ENCODE measurements at regions not wholly inside any gene's neighbourhood (a gene's known extent, or its start where the extent isn't known, plus 50 kb on each side); places are given as distances from the start of the nearest gene placed in this dataset.

DNA sequence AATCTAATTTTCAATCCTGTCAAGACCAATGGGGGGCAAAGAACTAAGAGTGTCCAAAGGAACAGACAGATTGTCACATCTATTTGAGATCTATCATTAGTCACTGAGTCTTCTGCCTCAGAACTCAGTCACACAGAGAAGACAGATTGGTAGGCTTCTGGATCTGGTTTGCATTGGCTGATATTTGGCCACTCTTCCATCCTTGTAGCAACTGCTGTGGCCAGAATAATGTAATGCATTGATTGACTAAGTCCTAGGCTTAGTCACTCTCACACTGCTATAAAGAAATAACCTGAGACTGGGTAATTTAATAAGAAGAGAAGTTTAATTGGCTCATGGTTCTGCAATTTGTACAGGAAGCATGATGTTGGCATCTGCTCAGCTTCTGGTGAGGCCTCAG lies 458.5 kb downstream of the ACTL7B start:
- H3K27me3 ChIP-seq, result peaks cover 4% of the 10 kb centered on the region
- no peak for TF ChIP-seq POLR2A (IDR thresholded peaks at IDR 0.05)
- TF ChIP-seq, protein P1, sequence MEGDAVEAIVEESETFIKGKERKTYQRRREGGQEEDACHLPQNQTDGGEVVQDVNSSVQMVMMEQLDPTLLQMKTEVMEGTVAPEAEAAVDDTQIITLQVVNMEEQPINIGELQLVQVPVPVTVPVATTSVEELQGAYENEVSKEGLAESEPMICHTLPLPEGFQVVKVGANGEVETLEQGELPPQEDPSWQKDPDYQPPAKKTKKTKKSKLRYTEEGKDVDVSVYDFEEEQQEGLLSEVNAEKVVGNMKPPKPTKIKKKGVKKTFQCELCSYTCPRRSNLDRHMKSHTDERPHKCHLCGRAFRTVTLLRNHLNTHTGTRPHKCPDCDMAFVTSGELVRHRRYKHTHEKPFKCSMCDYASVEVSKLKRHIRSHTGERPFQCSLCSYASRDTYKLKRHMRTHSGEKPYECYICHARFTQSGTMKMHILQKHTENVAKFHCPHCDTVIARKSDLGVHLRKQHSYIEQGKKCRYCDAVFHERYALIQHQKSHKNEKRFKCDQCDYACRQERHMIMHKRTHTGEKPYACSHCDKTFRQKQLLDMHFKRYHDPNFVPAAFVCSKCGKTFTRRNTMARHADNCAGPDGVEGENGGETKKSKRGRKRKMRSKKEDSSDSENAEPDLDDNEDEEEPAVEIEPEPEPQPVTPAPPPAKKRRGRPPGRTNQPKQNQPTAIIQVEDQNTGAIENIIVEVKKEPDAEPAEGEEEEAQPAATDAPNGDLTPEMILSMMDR (IDR thresholded peaks at IDR 0.05), result no peak
- no peak overlapping the region for H3K27ac ChIP-seq
- H3K4me3 ChIP-seq, result no peak overlapping the region
- no peaks in the 10 kb centered on the region for H3K4me1 ChIP-seq (replicated peaks in 1 of 2)
- no peaks in the 10 kb centered on the region for H3K36me3 ChIP-seq (replicated peaks in 1 of 2)
- intact Hi-C loops (cut with DNase I), result no loop called here
- H3K9me3 ChIP-seq (replicated peaks in 1 of 3), result no peaks in the 10 kb centered on the region
- no peak for DNase-seq

DNA sequence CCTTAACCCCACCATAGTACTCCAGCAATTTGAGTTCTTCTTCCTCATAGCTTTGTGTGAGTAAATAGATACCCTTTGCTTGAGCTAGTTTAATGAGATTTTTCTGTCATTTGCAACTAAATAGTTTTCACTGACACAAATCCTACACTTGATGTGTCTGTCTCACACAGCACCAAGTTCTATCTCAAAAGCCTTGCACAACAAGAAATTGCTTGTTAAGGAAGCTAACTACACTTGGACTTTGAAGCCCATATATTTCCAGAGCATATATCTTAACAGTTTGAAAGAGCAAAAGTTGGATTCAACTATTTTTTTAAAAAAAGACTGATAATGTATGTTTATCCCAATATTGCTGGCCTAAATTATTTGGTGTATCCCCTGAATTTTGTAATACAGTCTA lies 459.2 kb downstream of the ACTL7B start:
- H3K36me3 ChIP-seq (replicated peaks in 1 of 2), result no peaks in the 10 kb centered on the region
- no peaks in the 10 kb centered on the region for H3K9me3 ChIP-seq (replicated peaks in 1 of 3)
- no peaks in the 10 kb centered on the region for H3K4me1 ChIP-seq (replicated peaks in 1 of 2)
- no peak overlapping the region for H3K4me3 ChIP-seq
- DNase-seq, result no peak
- no peak overlapping the region for H3K27ac ChIP-seq
- no peak for TF ChIP-seq POLR2A (IDR thresholded peaks at IDR 0.05)
- TF ChIP-seq, protein P1 (IDR thresholded peaks at IDR 0.05), result no peak
- H3K27me3 ChIP-seq, result peaks cover 4% of the 10 kb centered on the region
- intact Hi-C loops (cut with DNase I), result no loop called here

DNA sequence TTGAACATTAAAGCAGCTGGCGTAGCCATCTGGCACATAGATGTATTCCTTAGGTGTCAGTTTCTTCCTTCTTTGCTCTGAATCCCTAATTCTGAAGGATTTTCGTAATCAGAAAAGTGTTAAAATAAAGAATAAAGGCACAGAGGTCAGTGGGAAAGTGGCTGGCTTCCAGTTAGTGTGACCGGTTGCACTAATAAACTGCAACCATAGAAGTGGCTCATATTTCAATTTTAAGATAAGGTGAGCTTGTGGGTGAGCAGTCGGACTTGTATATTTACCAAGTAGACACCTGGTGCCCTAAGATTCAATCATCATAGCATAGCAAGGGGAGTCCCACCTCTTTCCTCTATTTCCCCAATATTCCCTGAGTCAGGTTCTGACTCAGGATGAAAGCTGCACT lies 459.6 kb downstream of the ACTL7B start:
- TF ChIP-seq, protein P1 (IDR thresholded peaks at IDR 0.05), result no peak
- TF ChIP-seq POLR2A (IDR thresholded peaks at IDR 0.05), result no peak
- H3K27ac ChIP-seq, result no peak overlapping the region
- no peaks in the 10 kb centered on the region for H3K4me1 ChIP-seq (replicated peaks in 1 of 2)
- no peaks in the 10 kb centered on the region for H3K36me3 ChIP-seq (replicated peaks in 1 of 2)
- DNase-seq, result no peak
- 72 to 83% (median 77%) methylated on average over 4 of the region's 4 CpGs for WGBS, 4 donors
- intact Hi-C loops (cut with DNase I), result no loop called here
- peaks cover 4% of the 10 kb centered on the region for H3K27me3 ChIP-seq
- no peak overlapping the region for H3K4me3 ChIP-seq
- no peaks in the 10 kb centered on the region for H3K9me3 ChIP-seq (replicated peaks in 1 of 3)

DNA sequence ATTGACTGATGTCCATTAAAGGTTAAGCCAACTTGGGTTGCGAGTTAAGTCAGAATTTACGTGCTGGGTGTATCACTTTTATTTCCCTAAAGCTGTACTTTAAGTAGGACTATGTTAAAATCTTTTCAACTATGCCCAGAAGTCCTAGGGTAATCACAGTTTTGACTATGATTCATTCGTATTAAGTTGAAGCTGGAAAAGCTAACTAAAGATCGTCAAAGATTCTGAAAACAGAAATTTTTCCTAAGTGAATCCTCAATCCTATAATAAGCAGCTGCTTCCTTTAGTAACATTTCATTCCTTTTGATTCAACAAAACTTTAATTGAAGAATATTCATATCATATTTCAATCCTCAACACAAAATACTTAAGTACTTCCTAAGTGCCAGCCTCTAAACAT lies 460.4 kb downstream of the ACTL7B start:
- H3K27me3 ChIP-seq, result peaks cover 4% of the 10 kb centered on the region
- no peak for DNase-seq
- 88 to 93% (median 92%) methylated on average over 4 of the region's 4 CpGs for WGBS, 4 donors
- TF ChIP-seq, protein P1 (IDR thresholded peaks at IDR 0.05), result no peak
- TF ChIP-seq POLR2A (IDR thresholded peaks at IDR 0.05), result no peak
- H3K27ac ChIP-seq, result no peak overlapping the region
- H3K9me3 ChIP-seq (replicated peaks in 1 of 3), result no peaks in the 10 kb centered on the region
- no peaks in the 10 kb centered on the region for H3K4me1 ChIP-seq (replicated peaks in 1 of 2)
- intact Hi-C loops (cut with DNase I), result no loop called here
- H3K36me3 ChIP-seq (replicated peaks in 1 of 2), result no peaks in the 10 kb centered on the region
- H3K4me3 ChIP-seq, result no peak overlapping the region

Measured in adrenal gland (tissue), 9 donors.